Dedifferentiated amniotic fluid mesenchymal stem cell (primary cell): ENCODE measurements at regions not wholly inside any gene's neighbourhood (a gene's known extent, or its start where the extent isn't known, plus 50 kb on each side); places are given as distances from the start of the nearest gene placed in this dataset.
"Not testable (repeated sequence)": the region's sequence is repeated elsewhere in the genome, so short reads cannot be mapped to it uniquely, and the experiment has no call there.

ENCODE experiments used
- DNase-seq: peaks from one replicate; pipeline ENCODE4 v3.0.0-alpha.2; 2016; ENCODE audit errors: extremely low spot score

DNA sequence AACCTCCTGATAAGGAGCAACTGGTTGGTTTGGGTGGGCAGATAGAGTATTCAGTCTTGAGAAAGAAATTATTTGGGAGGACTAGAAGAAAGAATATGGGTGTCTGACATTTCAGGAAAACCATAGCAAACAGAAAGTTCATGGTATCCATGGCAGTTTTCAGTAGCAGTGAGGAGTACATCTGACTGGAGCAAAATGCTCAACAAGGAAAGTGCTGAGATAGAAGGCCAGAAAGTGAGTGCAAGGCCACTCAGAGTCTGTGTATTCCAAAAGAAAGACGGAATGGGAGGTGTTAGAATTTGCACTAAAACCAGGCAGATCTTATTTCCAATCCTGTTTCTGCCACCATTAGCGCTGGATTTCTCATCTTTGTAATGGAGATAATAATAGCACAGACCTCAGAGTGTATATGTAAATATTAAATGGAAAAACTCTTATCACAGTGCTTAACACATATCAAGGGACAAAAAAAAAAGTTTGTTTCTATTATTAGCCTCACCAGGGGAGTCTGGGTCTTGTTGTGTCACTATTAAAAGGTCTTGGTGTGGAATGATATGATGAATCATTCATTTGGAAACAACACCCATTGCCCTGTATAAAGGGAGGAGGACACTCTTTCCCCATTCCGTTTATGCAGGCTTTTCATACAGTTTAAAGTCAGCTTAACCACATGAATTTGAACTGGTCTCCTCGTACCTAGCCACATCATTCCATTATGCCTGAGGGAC lies 349.8 kb downstream of the IPO8 start:
- no peak for DNase-seq

DNA sequence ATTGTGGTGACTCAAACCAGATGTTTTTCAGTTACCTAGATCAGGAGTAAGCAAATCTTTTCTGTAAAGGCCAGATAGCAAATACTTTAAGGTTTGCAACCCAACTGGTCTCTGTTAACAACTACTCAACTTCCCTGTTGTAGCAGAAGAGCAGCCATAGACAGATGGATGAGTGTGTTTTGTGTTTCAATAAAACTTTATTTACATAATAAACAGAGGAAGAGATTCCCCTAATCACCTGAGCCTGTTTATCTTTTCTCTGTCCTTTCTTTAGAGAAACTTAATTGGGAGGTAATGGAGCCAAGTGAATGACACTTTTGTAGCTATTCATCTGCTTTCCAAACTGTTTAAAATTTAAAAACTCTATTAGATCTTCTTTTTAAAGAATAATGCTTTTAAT lies 365.1 kb downstream of the IPO8 start:
- no peak for DNase-seq

DNA sequence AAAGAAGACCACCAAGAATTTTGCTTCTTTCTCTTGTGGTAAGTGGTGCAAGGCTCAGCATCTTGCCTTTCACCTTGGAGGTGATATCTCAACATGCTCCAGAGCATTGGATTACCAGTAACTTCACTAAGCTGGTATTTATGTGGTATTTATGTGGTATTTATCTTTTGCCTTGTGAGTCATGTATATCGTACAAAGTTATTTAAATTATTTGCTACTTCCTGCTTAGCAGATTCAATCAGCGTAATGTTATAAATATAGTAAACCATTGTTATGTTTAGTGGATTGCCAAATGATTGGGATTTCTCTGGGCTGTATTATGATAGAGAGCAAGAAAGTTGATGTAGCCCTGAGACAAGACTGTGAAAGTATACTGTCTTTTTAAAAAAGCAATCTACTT lies 366.4 kb downstream of the IPO8 start:
- DNase-seq, result no peak

DNA sequence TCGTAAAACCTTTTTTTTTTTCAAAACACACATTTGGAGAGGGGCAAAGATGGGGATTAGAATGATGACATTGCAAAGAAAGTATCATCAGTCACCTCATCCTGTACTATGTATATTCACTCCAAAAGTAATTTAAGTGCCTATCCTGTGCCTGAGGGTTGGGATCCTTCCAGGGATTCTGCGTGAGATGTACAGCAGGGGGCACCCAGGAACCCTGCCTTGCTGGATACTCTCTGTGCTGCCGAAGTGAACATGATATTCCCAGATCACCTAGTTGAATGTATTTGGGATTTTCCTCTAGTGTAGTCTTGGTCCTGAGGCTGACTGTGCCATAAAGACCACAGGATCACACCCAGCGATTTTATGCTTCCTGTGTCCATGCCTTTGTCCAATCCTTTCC lies 372.7 kb downstream of the IPO8 start:
- no peak for DNase-seq

DNA sequence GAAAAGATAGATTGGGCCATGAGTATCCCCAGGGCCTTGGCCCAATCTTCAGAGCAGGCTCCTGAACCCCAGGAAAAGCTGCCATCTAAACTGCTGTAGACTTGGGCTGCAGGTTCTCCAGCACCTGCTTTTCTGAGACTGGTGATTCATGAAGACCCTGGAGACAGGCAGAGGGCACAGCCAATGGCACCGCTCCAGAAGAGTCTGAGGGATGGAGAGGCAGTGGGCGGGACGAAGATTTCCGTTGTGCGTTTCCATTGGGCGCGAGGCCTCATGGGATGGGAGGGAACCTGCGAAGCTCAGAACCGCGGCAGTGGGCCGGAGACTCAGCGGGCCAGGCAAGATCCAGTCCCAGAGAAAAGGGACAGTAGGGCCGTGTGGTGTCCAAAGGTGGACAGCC lies 375.1 kb downstream of the IPO8 start:
- DNase-seq, result no peak

DNA sequence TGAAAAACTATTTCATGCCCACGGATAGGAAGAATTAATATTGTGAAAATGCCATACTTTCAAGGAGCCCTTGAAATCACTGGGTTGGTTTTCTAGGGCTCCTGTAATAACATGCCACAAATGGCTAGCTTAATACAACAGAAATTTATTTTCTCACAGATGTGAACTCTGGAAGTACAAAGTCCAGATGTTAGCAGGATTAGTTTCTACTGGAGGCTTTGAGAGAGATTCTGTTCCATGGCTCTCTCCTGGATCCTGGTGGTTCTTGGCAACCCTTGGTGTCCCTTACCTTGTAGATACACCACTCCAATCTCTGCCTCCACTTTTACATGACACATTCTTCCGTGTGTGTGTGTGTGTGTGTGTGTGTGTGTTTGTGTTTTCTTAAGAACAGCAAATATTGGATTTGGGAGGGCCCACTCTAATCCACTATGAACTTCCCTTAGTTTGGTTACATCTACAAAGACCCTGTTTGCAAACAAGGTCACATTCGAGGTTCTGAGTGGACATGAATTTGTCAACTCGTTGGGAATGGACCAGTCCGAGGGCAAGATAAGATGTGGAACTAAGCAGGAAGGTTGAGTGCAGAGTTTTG lies 381.1 kb downstream of the IPO8 start:
- DNase-seq, result no peak

DNA sequence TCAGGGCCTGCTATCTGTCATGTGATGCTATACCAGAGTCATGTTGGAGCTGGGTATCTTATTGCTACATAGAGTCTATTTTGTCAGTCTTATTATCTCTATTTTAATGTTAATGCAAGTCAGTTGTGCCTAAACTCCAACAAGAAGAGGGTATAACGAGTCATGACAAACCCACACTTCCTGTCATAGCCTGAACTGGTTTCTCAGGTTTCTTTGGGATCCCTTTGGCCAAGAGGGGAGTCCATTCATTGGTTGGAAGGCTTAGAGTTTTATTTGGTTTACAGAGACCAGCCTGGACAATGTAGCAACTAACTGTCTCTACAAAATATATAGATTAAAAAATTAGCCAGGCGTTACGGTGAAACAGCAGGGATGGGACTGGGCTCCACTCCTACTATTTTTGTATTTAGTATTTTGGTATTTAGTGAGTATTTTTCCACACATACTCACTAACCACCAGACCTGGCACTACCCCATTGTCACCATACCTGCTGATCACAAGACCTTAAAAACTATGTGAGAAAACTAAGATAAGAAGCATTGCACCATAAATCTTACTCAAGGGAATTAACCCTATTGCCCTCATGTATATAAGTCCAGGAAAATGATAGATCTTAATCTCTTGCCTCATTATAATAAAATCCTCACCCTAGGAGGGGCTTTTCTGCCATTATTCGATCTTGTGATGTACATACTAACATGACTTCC lies 387.5 kb downstream of the IPO8 start:
- no peak for DNase-seq

DNA sequence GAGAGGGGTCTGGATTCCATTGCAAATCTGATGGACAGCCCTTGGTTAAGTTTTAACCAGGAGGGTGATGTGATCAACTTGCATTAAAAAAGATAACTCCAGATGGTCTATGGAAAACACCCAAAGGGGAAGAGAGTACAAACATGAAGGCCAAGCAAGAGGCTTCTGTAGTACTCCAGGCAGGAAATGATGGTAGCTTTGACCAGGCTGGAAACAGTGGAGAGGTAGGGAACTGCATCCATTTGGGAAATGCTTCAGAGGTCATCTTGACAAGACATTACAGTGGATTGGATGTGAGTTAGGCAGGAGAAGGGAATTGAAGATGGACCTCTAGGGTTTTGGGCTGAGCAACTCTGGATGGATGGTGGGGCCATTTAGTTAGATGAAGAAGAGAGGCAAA lies 391.1 kb downstream of the IPO8 start:
- DNase-seq, result no peak

DNA sequence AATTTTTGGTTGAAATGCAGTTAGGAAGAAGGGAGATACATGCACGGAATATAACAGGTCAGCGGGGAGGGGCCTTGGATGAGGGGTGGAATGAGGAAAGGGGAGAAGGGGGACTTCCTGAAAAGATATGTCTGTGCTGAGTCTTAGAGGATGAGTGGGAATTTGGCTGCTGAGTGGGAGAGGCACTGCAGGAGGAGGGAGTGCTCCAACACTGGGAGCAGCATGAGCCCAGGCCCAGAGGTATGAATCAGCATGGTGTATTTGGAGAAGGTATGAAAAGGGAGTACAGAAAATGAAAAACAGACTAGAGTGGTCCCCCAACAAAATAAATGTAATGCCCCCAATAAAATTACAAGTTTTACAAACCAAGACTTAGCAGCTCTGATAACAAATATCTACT lies 394.4 kb downstream of the IPO8 start:
- DNase-seq, result no peak

DNA sequence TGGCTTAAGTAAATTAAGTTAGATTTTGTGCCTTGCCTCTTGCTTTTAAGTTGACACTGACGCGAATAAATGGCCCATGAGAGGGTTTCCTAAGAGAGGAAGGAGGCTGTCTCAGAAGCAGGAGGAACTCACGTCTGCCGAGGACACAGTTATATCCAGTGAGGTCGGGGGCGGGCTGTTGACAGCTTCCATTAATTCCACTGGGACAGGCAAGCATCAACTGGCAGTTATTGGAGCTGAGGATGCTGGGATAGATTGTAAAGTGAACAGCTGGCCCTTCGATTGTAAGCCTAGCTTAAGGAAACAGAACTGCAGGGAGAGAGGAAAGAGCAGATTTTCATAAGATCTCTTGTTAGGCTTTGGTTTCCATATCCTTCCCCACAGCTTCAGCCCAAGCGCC lies 399.2 kb downstream of the IPO8 start:
- no peak for DNase-seq

DNA sequence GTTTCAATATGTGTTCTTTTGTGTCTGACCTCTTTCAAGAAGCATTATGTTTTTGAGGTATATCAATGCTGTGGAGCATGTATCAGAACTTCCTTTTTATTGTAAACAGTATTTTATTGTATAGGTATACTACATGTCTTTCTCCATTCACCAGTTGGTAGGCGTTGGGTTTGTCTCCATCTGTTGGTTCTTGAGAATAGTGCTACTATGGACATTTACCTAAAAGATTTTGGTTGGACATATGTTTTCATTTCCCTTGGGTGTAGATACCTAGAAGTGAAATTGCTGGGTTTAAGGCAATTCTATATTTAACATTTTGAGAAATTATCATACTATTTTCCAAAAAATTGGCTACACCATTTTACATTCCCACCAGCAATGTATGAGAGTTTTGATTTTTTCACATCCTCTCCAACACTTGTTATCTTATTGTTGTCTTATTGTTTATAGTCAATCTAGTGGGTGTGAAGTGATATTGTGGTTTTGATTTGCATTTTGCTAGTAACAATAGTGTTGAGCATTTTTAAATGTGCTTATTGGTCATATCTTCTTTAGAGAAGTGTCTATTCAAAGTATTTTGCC lies 409.2 kb downstream of the IPO8 start:
- DNase-seq, result peak; percentile 64

DNA sequence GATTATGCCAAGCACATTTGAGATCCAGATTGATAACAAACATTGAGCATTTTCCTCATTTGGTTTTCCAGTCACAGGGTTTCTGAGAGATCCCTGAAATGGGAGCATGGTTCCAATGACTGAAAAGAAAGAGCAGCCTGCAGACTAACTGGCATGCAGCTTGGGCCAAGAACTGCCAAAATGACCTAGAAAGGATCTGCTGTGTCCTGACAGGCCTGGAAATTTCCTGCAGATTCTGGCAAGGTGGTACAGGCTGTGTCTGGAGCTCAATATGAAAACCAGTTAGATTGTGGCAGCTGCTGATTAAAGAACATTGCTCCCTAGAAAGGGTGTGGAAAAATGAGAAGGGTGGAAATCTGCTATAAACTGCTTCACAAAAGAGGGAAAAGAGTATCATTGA lies 417.3 kb downstream of the IPO8 start:
- DNase-seq, result no peak

DNA sequence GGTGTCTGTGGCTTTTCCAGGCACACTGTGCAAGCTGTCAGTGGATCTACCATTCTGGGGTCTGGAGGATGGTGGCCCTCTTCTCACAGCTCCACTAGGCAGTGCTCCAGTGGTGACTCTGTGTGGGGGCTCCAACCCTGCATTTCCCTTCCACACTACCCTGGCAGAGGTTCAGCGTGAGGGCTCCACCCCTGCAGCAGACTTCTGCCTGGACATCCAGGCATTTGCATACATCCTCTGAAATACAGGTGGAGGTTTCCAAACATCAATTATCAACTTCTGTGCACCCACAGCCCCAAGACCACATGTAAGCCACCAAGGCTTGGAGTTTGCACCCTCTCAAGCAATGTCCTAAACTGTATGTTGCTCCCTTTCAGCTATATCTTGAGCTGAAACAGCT lies 423.2 kb downstream of the IPO8 start:
- DNase-seq, result not testable (repeated sequence)

DNA sequence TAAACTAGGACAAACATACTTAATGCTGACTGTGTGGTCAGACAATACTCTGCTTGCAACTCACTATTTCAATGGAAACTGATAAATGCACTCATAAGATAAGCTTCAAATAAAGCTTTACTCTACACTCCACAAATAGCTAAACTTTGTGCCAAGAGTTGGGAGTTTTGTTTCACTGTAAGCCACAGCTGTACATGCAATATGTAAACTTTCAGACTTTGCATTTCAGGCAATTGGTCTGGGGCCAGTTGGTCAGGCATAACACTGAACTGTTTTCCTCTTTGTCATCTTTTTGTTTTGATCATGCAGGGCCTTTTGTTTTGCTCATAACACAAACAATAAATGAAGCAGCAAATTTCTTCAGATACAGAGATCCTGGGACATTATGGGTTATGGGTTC lies 426.2 kb downstream of the IPO8 start:
- DNase-seq, result no peak

DNA sequence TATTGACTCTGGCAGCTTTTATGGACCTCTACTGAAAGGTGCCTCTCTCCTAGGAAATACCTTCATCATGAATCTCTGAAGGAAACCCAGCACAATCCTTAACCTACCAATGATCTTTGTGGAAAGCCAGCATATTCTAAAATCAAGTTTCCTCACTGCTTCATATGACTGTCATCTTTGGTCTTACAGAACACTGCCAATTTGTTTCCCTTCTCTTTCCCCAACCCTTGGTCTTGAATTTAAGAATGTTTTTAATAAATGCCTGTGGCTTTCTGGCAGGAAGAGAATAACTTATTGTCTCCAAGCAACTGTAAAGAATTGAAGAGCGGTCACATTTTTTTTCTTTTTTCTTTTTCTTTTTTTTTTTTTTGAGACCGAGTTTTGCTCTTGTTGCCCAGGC lies 427.6 kb downstream of the IPO8 start:
- DNase-seq, result no peak

DNA sequence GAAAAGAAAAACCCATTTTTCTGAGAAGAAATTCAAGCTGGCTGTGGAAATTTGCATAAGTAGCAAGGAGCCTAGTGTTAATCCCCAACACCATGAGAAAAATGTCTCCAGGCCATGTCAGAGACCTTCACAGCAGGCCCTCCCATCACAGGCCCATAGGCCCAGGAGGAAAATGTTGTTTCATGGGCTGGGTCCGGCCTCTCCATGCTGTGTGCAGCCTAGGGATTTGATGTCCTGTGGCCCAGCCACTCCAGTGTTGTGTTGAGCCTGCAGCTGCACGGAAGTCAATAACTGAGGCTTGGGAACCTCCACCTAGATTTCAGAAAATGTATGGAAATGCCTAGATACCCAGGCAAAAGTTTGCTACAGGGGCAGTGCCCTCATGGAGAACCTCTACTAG lies 432.2 kb downstream of the IPO8 start:
- DNase-seq, result no peak

DNA sequence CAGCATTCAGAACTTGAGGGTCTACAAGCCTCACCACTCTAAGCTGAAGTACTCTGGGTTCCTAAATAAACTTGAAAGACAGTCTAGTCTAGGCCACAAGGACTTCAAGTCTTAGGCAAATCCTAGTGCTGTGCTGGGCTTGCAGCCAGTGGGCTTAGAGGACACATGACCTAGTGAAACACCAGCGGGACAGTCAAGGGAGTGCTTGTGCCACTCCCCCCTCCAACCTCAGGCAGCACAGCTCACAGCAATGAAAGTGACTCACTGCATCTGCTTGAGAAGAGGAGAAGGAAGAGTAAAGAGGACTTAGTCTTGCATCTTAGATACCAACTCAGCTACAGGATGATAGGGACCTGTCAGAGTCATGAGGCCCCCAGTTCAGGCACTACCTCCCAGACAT lies 438.1 kb downstream of the IPO8 start:
- no peak for DNase-seq

DNA sequence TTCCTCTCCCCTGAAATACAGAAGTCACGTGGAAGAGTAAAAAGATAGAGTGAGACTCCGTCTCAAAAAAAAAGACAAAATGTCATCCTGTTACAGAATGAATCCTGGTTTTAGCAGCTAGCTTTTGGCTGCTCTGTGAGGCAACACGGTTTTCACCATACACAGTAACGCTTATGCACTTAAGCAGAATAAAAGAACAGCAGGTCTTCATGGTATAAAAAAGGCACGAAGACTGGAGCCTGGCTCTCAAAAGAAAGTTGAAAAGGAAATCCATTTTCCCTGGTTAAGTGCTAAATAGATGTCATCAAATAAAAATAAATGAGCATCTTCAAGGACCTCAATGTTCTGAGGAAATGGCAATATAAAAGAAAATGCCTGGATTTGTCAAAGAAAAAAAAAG lies 444.1 kb downstream of the IPO8 start:
- DNase-seq, result no peak

DNA sequence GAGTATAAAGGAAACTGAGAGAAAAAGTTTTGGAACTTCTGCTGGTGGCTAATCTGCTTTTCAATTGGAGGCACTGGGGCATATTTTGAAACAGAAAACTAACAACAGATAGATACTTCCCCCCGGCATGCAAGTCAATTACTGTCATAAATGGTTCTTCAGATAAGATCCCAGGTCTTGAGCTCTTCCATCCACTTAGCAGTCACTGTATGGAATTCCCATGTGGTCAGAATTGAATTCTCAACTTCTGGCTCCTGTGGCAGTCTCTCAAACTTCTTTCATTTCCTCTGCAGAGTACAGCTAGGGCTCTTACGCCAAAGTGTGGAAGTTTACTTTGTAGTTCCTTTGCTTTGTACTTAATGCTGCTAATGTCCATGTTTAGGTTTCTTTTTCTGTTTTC lies 452.2 kb downstream of the IPO8 start:
- DNase-seq, result no peak

DNA sequence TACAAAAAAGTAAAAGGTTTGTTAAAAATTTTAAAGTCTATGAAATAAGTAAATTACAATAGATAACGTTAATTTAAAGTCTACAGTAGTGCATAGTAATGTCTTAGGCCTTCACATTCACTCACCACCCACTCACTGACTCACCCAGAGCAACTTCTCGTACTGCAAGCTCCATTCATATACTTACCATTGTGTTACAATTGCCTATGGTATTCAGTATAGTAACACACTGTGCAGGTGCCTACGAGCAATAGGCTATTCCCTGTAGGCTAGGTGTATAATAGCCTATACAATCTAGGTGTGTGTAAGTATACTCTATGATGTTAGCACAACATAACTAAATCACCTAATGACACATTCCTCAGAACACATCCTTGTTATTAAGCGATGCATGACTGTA lies 435.3 kb upstream of the TMTC1 start:
- DNase-seq, result no peak

DNA sequence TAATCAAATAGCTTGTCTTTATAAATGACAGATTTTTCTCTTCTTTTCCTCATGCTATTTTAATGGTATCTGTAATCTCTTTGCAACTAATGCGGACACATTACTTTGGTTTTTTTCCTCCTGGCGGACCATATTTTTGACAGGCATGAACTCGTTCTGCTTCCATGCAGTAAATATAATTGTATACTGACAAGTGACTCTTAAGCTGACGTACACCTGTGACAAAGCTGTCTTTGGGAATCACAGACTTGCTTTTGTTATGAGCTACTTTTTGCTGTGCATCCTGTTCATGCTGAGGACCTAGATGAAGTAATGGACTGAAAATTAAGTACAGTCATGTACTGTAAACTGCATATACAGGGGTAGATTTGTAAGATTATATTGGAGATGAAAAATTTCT lies 434.3 kb upstream of the TMTC1 start:
- no peak for DNase-seq

DNA sequence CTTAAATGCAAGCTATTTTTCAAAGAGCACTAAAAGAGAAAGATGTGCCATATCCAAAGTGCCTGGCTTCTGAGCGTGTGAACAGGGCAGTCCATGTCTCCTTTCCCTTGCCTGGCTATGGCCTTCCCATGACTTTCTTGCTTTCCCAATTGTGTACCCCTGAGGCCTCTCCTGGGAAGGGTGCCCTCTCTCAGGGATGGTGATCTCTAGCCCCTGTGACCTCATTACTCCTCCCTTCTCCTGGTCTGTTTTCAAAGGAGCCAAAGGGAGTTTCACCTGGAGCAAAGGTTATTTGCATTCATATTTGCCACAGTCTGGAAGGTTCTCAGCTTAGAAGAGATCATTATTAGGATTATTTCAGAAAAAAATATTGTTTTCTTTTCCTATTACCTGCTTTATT lies 429.4 kb upstream of the TMTC1 start:
- DNase-seq, result no peak

DNA sequence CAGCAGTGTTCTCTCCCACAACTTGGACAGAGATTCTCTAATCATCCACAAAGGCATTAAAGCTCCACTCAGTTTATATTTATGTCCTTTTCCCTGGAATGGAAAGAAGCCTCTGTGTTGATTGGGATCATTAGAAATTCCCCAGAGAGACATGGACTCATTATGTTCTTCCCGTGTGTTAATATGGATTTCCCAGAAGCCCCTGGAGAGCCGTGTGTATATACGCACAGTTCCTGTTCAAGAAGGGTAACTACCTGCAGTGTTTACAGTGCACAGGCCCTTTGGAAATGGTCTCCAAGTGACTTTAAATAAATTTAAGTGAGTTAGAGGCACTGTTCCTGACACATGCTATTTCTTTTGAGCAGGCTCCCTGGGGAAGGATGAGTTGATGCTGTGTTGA lies 428.0 kb upstream of the TMTC1 start:
- DNase-seq, result no peak
